Osteoblast (primary cell): ENCODE measurements at regions not wholly inside any gene's neighbourhood (a gene's known extent, or its start where the extent isn't known, plus 50 kb on each side); places are given as distances from the start of the nearest gene placed in this dataset.

Source experiments
- DNase-seq: peaks from one replicate; pipeline ENCODE4 v3.0.0; 2011; ENCODE audit warnings: low spot score, mixed read lengths; ENCODE audit not compliant: insufficient read length; ENCODE audit errors: missing footprints
- H2AFZ ChIP-seq: 2 replicates; pipeline ENCODE4 v1.6.0; 2011; ENCODE audit warnings: mild to moderate bottlenecking, low read length
- H3K27ac ChIP-seq: 2 replicates; pipeline ENCODE4 v1.5.1; 2011; ENCODE audit warnings: mild to moderate bottlenecking, low read depth, low read length, moderate library complexity
- H3K27me3 ChIP-seq: 2 replicates; pipeline ENCODE4 v1.6.0; 2012; ENCODE audit warnings: mild to moderate bottlenecking, control low read depth, inconsistent platforms, low read length, moderate library complexity; ENCODE audit not compliant: insufficient read depth
- H3K36me3 ChIP-seq: 2 replicates; pipeline ENCODE4 v1.5.1; 2011; ENCODE audit warnings: mild to moderate bottlenecking, low read length, control low read depth, moderate library complexity; ENCODE audit not compliant: insufficient read depth
- H3K4me1 ChIP-seq: 2 replicates; pipeline ENCODE4 v1.5.1; 2011; ENCODE audit warnings: mild to moderate bottlenecking, low read length, control low read depth, moderate library complexity; ENCODE audit not compliant: insufficient read depth
- H3K4me2 ChIP-seq: 2 replicates; pipeline ENCODE4 v1.6.0; 2011; ENCODE audit warnings: mild to moderate bottlenecking, low read length; ENCODE audit not compliant: insufficient read depth
- H3K4me3 ChIP-seq: fragments of 200-600 bp; sonication (generic); 3 replicates; pipeline ENCODE4 v1.5.1; 2012; ENCODE audit warnings: mild to moderate bottlenecking, low read length, inconsistent platforms; ENCODE audit not compliant: insufficient read depth
- H3K79me2 ChIP-seq: 2 replicates; pipeline ENCODE4 v1.6.0; 2012; ENCODE audit warnings: mild to moderate bottlenecking, low read length, control low read depth, inconsistent platforms; ENCODE audit not compliant: insufficient read depth
- H3K9me3 ChIP-seq: 2 replicates; pipeline ENCODE4 v1.5.1; 2011; ENCODE audit warnings: low read depth, low read length, control low read depth
- H4K20me1 ChIP-seq: 2 replicates; pipeline ENCODE4 v1.6.0; 2012; ENCODE audit warnings: mild to moderate bottlenecking, low read length, control low read depth; ENCODE audit not compliant: insufficient read depth
- CTCF ChIP-seq: IDR thresholded peaks from 2 replicates; pipeline ENCODE4 v1.5.1; 2011; ENCODE audit warnings: mild to moderate bottlenecking, low read depth, low read length, moderate library complexity; ENCODE audit errors: extremely low read depth

GRCh38 chrX:148282504-148282903, 217.9 kb upstream of the AFF2 start:
- no peaks in the 10 kb centered on the region for H3K27me3 ChIP-seq
- no peaks in the 10 kb centered on the region for H3K79me2 ChIP-seq
- DNase-seq: no peak
- H3K4me2 ChIP-seq: no peak overlapping the region
- H3K4me1 ChIP-seq: no peaks in the 10 kb centered on the region
- no peak for TF ChIP-seq CTCF
- no peak overlapping the region for H3K4me3 ChIP-seq
- H2AFZ ChIP-seq: no peak overlapping the region
- no peaks in the 10 kb centered on the region for H3K36me3 ChIP-seq
- H3K9me3 ChIP-seq: no peaks in the 10 kb centered on the region
- no peak overlapping the region for H3K27ac ChIP-seq
- no peaks in the 10 kb centered on the region for H4K20me1 ChIP-seq

- H4K20me1 ChIP-seq: no peaks in the 10 kb centered on the region
- H3K27ac ChIP-seq: no peak overlapping the region
- H3K4me1 ChIP-seq: no peaks in the 10 kb centered on the region
- no peak overlapping the region for H2AFZ ChIP-seq
- H3K36me3 ChIP-seq: no peaks in the 10 kb centered on the region
- no peaks in the 10 kb centered on the region for H3K79me2 ChIP-seq
- TF ChIP-seq CTCF: no peak
- no peak for DNase-seq
- H3K27me3 ChIP-seq: no peaks in the 10 kb centered on the region
- no peak overlapping the region for H3K4me3 ChIP-seq
- no peak overlapping the region for H3K4me2 ChIP-seq
- no peaks in the 10 kb centered on the region for H3K9me3 ChIP-seq
Observed at GRCh38 chrX:148284056-148284455, 216.4 kb upstream of the AFF2 start.

GRCh38 chrX:148284821-148285220, 215.6 kb upstream of the AFF2 start:
- no peaks in the 10 kb centered on the region for H3K9me3 ChIP-seq
- no peaks in the 10 kb centered on the region for H3K36me3 ChIP-seq
- H3K4me1 ChIP-seq: no peaks in the 10 kb centered on the region
- DNase-seq: no peak
- no peaks in the 10 kb centered on the region for H4K20me1 ChIP-seq
- no peak overlapping the region for H2AFZ ChIP-seq
- TF ChIP-seq CTCF: no peak
- H3K4me3 ChIP-seq: no peak overlapping the region
- H3K27ac ChIP-seq: no peak overlapping the region
- H3K27me3 ChIP-seq: no peaks in the 10 kb centered on the region
- H3K79me2 ChIP-seq: no peaks in the 10 kb centered on the region
- H3K4me2 ChIP-seq: no peak overlapping the region

GRCh38 chrX:148288451-148288850, 212.0 kb upstream of the AFF2 start:
- Histone ChIP-seq H3K27ac (no peak overlapping the region), H3K36me3 (no peaks in the 10 kb centered on the region), H4K20me1 (no peaks in the 10 kb centered on the region), H3K9me3 (no peaks in the 10 kb centered on the region), H3K27me3 (no peaks in the 10 kb centered on the region), H3K79me2 (no peaks in the 10 kb centered on the region), H3K4me1 (no peaks in the 10 kb centered on the region), H2AFZ (no peak overlapping the region), H3K4me3 (no peak overlapping the region), H3K4me2 (no peak overlapping the region)
- DNase-seq: no peak
- TF ChIP-seq CTCF: no peak
